ENCODE measurements at regions not wholly inside any gene's neighbourhood (a gene's known extent, or its start where the extent isn't known, plus 50 kb on each side); places are given as distances from the start of the nearest gene placed in this dataset.

GRCh38 chr5:40165789-40166728, 513.7 kb upstream of the PTGER4 start:
- Histone ChIP-seq H3K9me3 (ENCODE audit: control insufficient read depth, low read length) (no peaks in the 10 kb centered on the region), H3K27ac (ENCODE audit: low read length) (no peak overlapping the region), H3K27me3 (ENCODE audit: control insufficient read depth, insufficient read depth) (no peaks in the 10 kb centered on the region), H3K4me3 (ENCODE audit: low read length) (no peak overlapping the region), H3K4me1 (ENCODE audit: control insufficient read depth, insufficient read depth, low read length) (no peaks in the 10 kb centered on the region)
- no peak for ATAC-seq
- intact Hi-C loops (cut with DNase I): no loop called here
- DNase-seq: no peak
- WGBS: 66% methylated on average over 7 of the region's 7 CpGs

GRCh38 chr5:40165106-40165788, 514.5 kb upstream of the PTGER4 start:
- Histone ChIP-seq H3K27ac (ENCODE audit: low read length) (no peak overlapping the region), H3K4me1 (ENCODE audit: control insufficient read depth, insufficient read depth, low read length) (no peaks in the 10 kb centered on the region), H3K9me3 (ENCODE audit: control insufficient read depth, low read length) (no peaks in the 10 kb centered on the region), H3K4me3 (ENCODE audit: low read length) (no peak overlapping the region), H3K27me3 (ENCODE audit: control insufficient read depth, insufficient read depth) (no peaks in the 10 kb centered on the region)
- ATAC-seq (no peak), DNase-seq (no peak)
- intact Hi-C loops (cut with DNase I): no loop called here
- 93% methylated on average over 6 of the region's 6 CpGs for WGBS

DNA sequence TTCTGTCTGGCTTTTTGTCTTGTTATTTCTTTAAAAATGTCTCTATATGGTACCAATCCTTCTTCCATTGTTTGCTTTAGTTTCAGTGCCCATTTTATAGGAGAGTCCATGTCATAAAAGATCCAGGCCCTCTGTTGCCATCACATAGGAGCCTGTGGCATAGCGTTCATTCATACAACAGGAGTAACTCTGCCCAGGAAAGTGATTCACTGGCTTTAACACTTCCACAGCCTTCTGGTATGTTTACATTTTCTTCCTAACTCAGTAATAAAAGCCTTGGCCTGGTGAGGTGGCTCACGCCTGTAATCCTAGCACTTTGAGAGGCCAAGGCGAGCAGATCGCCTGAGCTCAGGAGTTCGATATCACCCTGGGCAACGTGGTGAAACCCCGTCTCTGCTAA, 519.3 kb upstream of the PTGER4 start:
- no peaks in the 10 kb centered on the region for H3K27me3 ChIP-seq (ENCODE audit: control insufficient read depth, insufficient read depth)
- DNase-seq: no peak
- H3K4me1 ChIP-seq (ENCODE audit: control insufficient read depth, insufficient read depth, low read length): no peaks in the 10 kb centered on the region
- H3K4me3 ChIP-seq (ENCODE audit: low read length): no peak overlapping the region
- ATAC-seq: no peak
- WGBS: 94% methylated on average over 7 of the region's 7 CpGs
- intact Hi-C loops (cut with DNase I): no loop called here
- H3K9me3 ChIP-seq (ENCODE audit: control insufficient read depth, low read length): no peaks in the 10 kb centered on the region
- no peak overlapping the region for H3K27ac ChIP-seq (ENCODE audit: low read length)

GRCh38 chr5:40154194-40154593, 525.5 kb upstream of the PTGER4 start:
- no peaks in the 10 kb centered on the region for H3K27me3 ChIP-seq (ENCODE audit: control insufficient read depth, insufficient read depth)
- H3K4me1 ChIP-seq (ENCODE audit: control insufficient read depth, insufficient read depth, low read length): no peaks in the 10 kb centered on the region
- DNase-seq: no peak
- H3K4me3 ChIP-seq (ENCODE audit: low read length): no peak overlapping the region
- ATAC-seq: no peak
- no peak overlapping the region for H3K27ac ChIP-seq (ENCODE audit: low read length)
- intact Hi-C loops (cut with DNase I): no loop called here
- H3K9me3 ChIP-seq (ENCODE audit: control insufficient read depth, low read length): no peaks in the 10 kb centered on the region
- WGBS: 84% methylated on average over 1 of the region's 1 CpG

- intact Hi-C loops (cut with DNase I): no loop called here
- DNase-seq (no peak), ATAC-seq (no peak)
- H3K27ac ChIP-seq (ENCODE audit: low read length): no peak overlapping the region
- no peaks in the 10 kb centered on the region for H3K4me1 ChIP-seq (ENCODE audit: control insufficient read depth, insufficient read depth, low read length)
- H3K9me3 ChIP-seq (ENCODE audit: control insufficient read depth, low read length): no peaks in the 10 kb centered on the region
- H3K27me3 ChIP-seq (ENCODE audit: control insufficient read depth, insufficient read depth): no peaks in the 10 kb centered on the region
- H3K4me3 ChIP-seq (ENCODE audit: low read length): no peak overlapping the region
- 34% methylated on average over 1 of the region's 1 CpG for WGBS
Observed at GRCh38 chr5:40150896-40151295, 528.8 kb upstream of the PTGER4 start.

GRCh38 chr5:40141896-40142295, 537.8 kb upstream of the PTGER4 start:
- no peak for ATAC-seq
- Histone ChIP-seq H3K9me3 (ENCODE audit: control insufficient read depth, low read length) (no peaks in the 10 kb centered on the region), H3K27me3 (ENCODE audit: control insufficient read depth, insufficient read depth) (no peaks in the 10 kb centered on the region), H3K27ac (ENCODE audit: low read length) (no peak overlapping the region), H3K4me1 (ENCODE audit: control insufficient read depth, insufficient read depth, low read length) (no peaks in the 10 kb centered on the region), H3K4me3 (ENCODE audit: low read length) (no peak overlapping the region)
- intact Hi-C loops (cut with DNase I): no loop called here
- no peak for DNase-seq

GRCh38 chr5:40141418-40141817, 538.3 kb upstream of the PTGER4 start:
- ATAC-seq: no peak
- no peaks in the 10 kb centered on the region for H3K9me3 ChIP-seq (ENCODE audit: control insufficient read depth, low read length)
- no peak overlapping the region for H3K4me3 ChIP-seq (ENCODE audit: low read length)
- H3K4me1 ChIP-seq (ENCODE audit: control insufficient read depth, insufficient read depth, low read length): no peaks in the 10 kb centered on the region
- intact Hi-C loops (cut with DNase I): no loop called here
- H3K27me3 ChIP-seq (ENCODE audit: control insufficient read depth, insufficient read depth): no peaks in the 10 kb centered on the region
- H3K27ac ChIP-seq (ENCODE audit: low read length): no peak overlapping the region
- no peak for DNase-seq
- 58% methylated on average over 3 of the region's 3 CpGs for WGBS

- Histone ChIP-seq H3K27me3 (ENCODE audit: control insufficient read depth, insufficient read depth) (no peaks in the 10 kb centered on the region), H3K27ac (ENCODE audit: low read length) (no peak overlapping the region), H3K9me3 (ENCODE audit: control insufficient read depth, low read length) (no peaks in the 10 kb centered on the region), H3K4me3 (ENCODE audit: low read length) (no peak overlapping the region), H3K4me1 (ENCODE audit: control insufficient read depth, insufficient read depth, low read length) (no peaks in the 10 kb centered on the region)
- intact Hi-C loops (cut with DNase I): no loop called here
- no peak for ATAC-seq
- 88% methylated on average over 1 of the region's 1 CpG for WGBS
- no peak for DNase-seq
Observed at GRCh38 chr5:40137223-40137622, 542.5 kb upstream of the PTGER4 start.

DNA sequence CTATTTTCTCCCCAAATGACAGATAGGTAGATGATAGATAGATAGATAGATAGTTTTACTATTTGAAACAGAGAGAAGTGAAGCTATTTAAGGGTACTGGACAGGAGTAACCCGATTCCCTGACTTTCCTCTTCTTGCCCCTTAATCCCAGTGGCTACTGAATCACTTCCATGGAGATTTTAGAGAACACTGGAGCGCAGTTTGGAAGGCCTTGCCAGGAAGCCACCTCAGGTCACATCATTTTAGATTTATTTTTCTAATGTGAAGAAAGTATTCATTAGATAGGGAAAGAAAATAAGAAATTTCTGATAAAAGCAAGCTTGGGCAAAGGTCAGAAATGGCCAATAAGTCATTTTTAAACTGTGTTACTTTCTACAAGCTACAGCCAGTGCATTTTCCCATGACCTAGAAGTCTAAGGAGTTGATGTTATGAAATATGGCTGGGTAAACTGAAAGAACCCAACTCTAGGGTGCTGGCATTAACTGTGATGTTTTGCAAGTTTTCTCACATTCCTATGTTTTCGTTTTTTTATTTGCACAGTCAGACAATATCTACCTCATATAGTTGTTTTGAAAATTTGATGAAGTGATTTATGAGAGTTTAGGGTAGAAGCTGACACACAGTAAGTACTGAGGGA, 544.7 kb upstream of the PTGER4 start:
- no peak for DNase-seq
- H3K27ac ChIP-seq (ENCODE audit: low read length): no peak overlapping the region
- H3K9me3 ChIP-seq (ENCODE audit: control insufficient read depth, low read length): no peaks in the 10 kb centered on the region
- H3K4me3 ChIP-seq (ENCODE audit: low read length): no peak overlapping the region
- H3K4me1 ChIP-seq (ENCODE audit: control insufficient read depth, insufficient read depth, low read length): no peaks in the 10 kb centered on the region
- no peaks in the 10 kb centered on the region for H3K27me3 ChIP-seq (ENCODE audit: control insufficient read depth, insufficient read depth)
- 74% methylated on average over 3 of the region's 3 CpGs for WGBS
- intact Hi-C loops (cut with DNase I): no loop called here
- peak in 1 of 2 donors; percentile 57 for ATAC-seq

DNA sequence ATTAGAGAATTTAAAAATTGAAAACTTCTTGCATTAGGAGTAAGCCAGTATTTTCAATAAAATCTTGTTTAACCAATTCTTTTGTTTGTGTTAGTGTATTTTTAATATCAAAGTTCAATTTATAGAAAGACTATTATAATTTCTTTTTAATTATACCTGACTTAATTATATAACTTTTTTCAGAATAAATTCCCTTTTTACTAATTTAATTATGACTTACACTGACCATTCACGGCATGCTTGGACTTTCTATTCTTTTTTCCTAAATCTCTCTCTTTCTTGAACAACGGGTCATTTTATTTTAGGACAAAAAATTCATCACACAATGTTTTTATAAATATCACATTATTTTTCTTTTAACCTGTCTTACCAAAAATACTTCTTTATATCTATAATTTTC, 555.3 kb upstream of the PTGER4 start:
- no peak for DNase-seq

DNA sequence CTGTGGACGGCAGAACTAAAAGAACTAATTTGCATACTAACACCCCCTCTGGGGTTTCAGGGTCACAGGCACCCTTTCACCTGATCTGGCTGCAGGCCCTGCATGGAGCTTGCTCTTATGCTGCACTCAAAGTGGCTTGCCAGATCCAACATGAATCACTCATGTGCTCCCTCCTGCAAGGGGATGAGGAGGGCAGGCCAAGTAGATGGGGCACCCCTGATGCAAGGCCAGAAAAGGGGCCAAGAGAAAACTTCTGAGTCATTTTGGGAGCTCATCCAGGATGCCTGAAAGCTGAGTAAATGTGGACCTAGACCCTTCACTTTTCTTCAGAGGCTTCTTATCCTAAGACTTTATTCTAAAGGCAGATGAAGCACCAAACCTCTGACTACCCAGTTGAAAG, 558.5 kb upstream of the PTGER4 start:
- Histone ChIP-seq H3K27me3 (ENCODE audit: control insufficient read depth, insufficient read depth) (no peaks in the 10 kb centered on the region), H3K4me3 (ENCODE audit: low read length) (no peak overlapping the region), H3K4me1 (ENCODE audit: control insufficient read depth, insufficient read depth, low read length) (no peaks in the 10 kb centered on the region), H3K9me3 (ENCODE audit: control insufficient read depth, low read length) (peaks cover 8% of the 10 kb centered on the region), H3K27ac (ENCODE audit: low read length) (no peak overlapping the region)
- 88% methylated on average over 1 of the region's 1 CpG for WGBS
- intact Hi-C loops (cut with DNase I): no loop called here
- DNase-seq (no peak), ATAC-seq (no peak)

More for the DNA sequence above, 555.3 kb upstream of the PTGER4 start:
- no peaks in the 10 kb centered on the region for H3K27me3 ChIP-seq (ENCODE audit: control insufficient read depth, insufficient read depth)
- no peak overlapping the region for H3K4me3 ChIP-seq (ENCODE audit: low read length)
- peaks cover 8% of the 10 kb centered on the region for H3K9me3 ChIP-seq (ENCODE audit: control insufficient read depth, low read length)
- whole genome bisulfite sequencing: 65% methylated on average over 2 of the region's 2 CpGs
- no peak for ATAC-seq
- no peaks in the 10 kb centered on the region for H3K4me1 ChIP-seq (ENCODE audit: control insufficient read depth, insufficient read depth, low read length)
- H3K27ac ChIP-seq (ENCODE audit: low read length): no peak overlapping the region
- intact Hi-C loops (cut with DNase I): no loop called here

Measured in right cardiac atrium (tissue), 5 donors.